HL-60 (cell line): ENCODE measurements at regions not wholly inside any gene's neighbourhood (a gene's known extent, or its start where the extent isn't known, plus 50 kb on each side); places are given as distances from the start of the nearest gene placed in this dataset.

Experiments used
- DNase-seq, 2 experiments: peaks; one replicate each; pipeline ENCODE4 v3.0.0-alpha.2; 2010 to 2020; ENCODE audit warnings: low read depth in 1 of 2, low spot score in 1 of 2
- H3K27ac ChIP-seq: fragments of 250-450 bp; sonication (Bioruptor Pico); replicated peaks from 2 replicates; pipeline ENCODE4 v1.5.1; 2020; ENCODE audit warnings: mild to moderate bottlenecking, moderate library complexity
- H3K27me3 ChIP-seq: fragments of 250-450 bp; sonication (Bioruptor Pico); 2 replicates; pipeline ENCODE4 v1.5.1; 2021; ENCODE audit warnings: mild to moderate bottlenecking, moderate library complexity; ENCODE audit not compliant: insufficient read depth, poor library complexity, severe bottlenecking
- H3K4me3 ChIP-seq: replicated peaks from 2 replicates; pipeline ENCODE4 v1.5.1; 2011; ENCODE audit warnings: mild to moderate bottlenecking, control low read depth, low read length; ENCODE audit not compliant: insufficient read depth
- GABPA ChIP-seq: IDR thresholded peaks from 2 replicates; pipeline ENCODE4 v1.6.1; 2012; ENCODE audit warnings: low read depth
- POLR2AphosphoS5 ChIP-seq: IDR thresholded peaks from 2 replicates; pipeline ENCODE4 v1.6.1; 2012; ENCODE audit warnings: low read depth
- SPI1 ChIP-seq: IDR thresholded peaks from 2 replicates; pipeline ENCODE4 v1.6.1; 2012; ENCODE audit warnings: low read depth, mild to moderate bottlenecking, borderline replicate concordance
- TF ChIP-seq, protein P1 (sequence below): IDR thresholded peaks from one replicate; pipeline ENCODE4 v1.5.1; 2011; ENCODE audit warnings: low read length, control low read depth, inconsistent platforms; ENCODE audit not compliant: insufficient read depth
- TF ChIP-seq, protein P2 (sequence below): IDR thresholded peaks from 2 replicates; pipeline ENCODE4 v1.6.1; 2012; ENCODE audit warnings: low read depth; ENCODE audit not compliant: insufficient replicate concordance

DNA sequence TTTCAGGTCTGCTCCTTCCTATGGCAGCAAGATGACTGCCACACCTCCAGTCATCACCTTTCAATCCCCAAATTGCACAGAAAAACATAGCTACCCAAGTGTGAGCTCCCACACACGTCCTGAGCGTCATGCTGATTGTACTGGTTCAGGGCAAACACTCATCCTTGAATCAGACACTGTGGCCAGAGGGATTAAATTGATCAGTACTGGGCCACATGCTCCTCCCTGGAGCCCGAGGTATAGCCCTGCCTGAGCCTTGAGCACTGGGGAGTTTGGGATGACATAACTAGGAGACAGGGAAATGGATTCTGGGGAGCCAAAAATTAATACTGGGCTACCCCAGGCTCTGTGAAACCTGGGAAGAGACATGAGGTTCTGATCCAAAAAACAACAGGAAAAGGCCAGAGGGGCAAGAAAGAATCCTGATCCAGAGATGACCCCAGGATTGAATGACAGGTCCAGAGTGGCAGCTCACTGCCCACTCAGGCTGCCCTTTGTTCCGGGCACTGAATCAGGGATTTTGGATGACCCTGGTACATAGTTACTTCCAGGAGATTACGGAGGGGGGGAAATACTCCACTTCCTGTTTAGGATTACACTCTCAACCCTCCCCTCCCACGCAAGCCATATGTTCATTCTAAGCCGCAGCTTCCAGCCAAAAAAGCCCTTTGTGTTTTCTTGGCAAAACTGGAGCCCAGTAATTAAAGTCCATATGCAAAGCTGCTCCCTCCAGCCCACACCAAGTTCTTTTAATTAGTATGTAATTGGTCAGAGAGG, 141.6 kb upstream of the SPRY4 start:
- no peak for DNase-seq
- Histone ChIP-seq H3K27me3 (no peaks in the 10 kb centered on the region), H3K4me3 (no peak overlapping the region), H3K27ac (no peak overlapping the region)
- TF ChIP-seq SPI1: 0 out of 2 replicates have a peak, but pooled peaks have one; percentile 5
- TF ChIP-seq, protein P1, sequence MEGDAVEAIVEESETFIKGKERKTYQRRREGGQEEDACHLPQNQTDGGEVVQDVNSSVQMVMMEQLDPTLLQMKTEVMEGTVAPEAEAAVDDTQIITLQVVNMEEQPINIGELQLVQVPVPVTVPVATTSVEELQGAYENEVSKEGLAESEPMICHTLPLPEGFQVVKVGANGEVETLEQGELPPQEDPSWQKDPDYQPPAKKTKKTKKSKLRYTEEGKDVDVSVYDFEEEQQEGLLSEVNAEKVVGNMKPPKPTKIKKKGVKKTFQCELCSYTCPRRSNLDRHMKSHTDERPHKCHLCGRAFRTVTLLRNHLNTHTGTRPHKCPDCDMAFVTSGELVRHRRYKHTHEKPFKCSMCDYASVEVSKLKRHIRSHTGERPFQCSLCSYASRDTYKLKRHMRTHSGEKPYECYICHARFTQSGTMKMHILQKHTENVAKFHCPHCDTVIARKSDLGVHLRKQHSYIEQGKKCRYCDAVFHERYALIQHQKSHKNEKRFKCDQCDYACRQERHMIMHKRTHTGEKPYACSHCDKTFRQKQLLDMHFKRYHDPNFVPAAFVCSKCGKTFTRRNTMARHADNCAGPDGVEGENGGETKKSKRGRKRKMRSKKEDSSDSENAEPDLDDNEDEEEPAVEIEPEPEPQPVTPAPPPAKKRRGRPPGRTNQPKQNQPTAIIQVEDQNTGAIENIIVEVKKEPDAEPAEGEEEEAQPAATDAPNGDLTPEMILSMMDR: no peak

DNA sequence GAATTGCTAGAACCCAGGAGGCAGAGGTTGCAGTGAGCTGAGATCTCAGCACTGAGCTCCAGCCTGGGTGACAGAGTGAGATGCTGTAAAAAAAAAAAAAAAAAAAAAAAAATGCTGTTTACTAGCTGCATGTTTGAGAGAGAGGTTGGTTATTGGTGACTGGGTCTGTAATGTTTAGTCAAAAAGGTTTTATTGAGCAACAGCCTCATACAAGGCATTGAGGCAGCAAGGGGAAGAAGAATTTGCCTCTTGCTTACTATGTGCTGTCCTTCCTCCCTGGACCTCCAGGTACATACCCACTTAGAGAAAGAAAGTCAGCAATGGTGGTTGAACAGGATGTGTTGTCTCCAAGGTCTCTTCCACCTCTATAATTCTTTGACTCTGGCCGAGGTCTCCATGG, 140.7 kb upstream of the SPRY4 start:
- Histone ChIP-seq H3K27ac (no peak overlapping the region), H3K4me3 (no peak overlapping the region), H3K27me3 (no peaks in the 10 kb centered on the region)
- DNase-seq: no peak
- TF ChIP-seq, protein P2, sequence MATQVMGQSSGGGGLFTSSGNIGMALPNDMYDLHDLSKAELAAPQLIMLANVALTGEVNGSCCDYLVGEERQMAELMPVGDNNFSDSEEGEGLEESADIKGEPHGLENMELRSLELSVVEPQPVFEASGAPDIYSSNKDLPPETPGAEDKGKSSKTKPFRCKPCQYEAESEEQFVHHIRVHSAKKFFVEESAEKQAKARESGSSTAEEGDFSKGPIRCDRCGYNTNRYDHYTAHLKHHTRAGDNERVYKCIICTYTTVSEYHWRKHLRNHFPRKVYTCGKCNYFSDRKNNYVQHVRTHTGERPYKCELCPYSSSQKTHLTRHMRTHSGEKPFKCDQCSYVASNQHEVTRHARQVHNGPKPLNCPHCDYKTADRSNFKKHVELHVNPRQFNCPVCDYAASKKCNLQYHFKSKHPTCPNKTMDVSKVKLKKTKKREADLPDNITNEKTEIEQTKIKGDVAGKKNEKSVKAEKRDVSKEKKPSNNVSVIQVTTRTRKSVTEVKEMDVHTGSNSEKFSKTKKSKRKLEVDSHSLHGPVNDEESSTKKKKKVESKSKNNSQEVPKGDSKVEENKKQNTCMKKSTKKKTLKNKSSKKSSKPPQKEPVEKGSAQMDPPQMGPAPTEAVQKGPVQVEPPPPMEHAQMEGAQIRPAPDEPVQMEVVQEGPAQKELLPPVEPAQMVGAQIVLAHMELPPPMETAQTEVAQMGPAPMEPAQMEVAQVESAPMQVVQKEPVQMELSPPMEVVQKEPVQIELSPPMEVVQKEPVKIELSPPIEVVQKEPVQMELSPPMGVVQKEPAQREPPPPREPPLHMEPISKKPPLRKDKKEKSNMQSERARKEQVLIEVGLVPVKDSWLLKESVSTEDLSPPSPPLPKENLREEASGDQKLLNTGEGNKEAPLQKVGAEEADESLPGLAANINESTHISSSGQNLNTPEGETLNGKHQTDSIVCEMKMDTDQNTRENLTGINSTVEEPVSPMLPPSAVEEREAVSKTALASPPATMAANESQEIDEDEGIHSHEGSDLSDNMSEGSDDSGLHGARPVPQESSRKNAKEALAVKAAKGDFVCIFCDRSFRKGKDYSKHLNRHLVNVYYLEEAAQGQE: no peak
- no peak for TF ChIP-seq GABPA

DNA sequence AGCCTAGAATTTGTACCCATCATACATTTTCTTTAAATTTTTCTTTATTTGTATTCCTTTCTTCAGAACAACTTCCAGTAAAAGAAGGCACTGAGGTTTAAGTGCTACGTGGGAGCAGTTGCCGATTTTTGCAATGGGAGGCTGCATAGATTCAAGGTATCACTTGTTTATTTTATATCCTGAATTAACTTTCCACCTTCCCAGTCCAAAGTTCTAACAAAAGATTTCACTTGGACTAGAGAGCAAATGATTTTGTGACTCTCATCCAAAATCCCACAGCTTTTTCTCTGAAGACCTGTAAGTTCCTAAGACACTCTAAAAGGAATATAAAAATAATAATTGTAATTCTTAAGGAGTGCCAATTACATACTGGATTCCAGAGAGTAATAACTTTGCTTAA, 139.1 kb upstream of the SPRY4 start:
- Histone ChIP-seq H3K4me3 (no peak overlapping the region), H3K27me3 (no peaks in the 10 kb centered on the region), H3K27ac (no peak overlapping the region)
- DNase-seq: no peak
- TF ChIP-seq SPI1: no peak
- TF ChIP-seq POLR2AphosphoS5: no peak
- TF ChIP-seq, protein P1: no peak
- no peak for TF ChIP-seq GABPA
- TF ChIP-seq, protein P2: no peak

DNA sequence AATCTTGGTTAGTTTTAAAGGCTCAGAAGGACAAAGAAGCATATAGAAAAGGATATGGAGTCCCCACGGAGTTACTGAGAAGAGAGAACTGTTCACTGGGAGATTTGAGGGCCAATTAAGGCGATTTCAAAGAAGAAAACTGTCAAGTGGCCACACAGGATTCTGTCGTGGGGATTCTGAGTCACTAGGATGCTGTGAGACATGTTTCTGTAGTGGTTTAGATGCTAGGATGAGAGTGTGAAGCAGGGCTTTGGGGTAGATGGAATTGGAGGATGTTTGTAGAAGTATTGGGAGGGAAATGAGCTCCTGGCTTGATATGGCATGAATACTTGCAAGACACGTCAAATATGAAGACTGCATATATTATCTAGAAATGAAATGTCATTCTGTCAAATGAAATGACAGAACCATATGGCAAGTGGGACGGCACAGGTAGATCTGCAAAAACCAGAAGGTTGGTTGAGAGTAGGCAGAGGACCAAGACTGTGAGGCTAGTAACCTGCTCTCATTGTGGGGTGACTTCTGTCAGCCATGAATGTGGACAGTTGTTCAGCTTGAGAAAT, 136.3 kb upstream of the SPRY4 start:
- TF ChIP-seq POLR2AphosphoS5 (no peak), GABPA (no peak), SPI1 (no peak)
- TF ChIP-seq, protein P1: no peak
- TF ChIP-seq, protein P2: no peak
- Histone ChIP-seq H3K4me3 (no peak overlapping the region), H3K27ac (no peak overlapping the region), H3K27me3 (no peaks in the 10 kb centered on the region)
- DNase-seq: no peak
